Brain pericyte (primary cell): ENCODE measurements at regions not wholly inside any gene's neighbourhood (a gene's known extent, or its start where the extent isn't known, plus 50 kb on each side); places are given as distances from the start of the nearest gene placed in this dataset.

Experiments used
- DNase-seq: peaks from one replicate; pipeline ENCODE4 v3.0.0-alpha.2; 2012; ENCODE audit warnings: low read depth, low spot score

GRCh38 chr21:26412885-26413284 is 160.2 kb downstream of the CYYR1 start:
- DNase-seq = no peak

GRCh38 chr21:26409735-26410134 is 163.4 kb downstream of the CYYR1 start:
- no peak for DNase-seq

GRCh38 chr21:26408511-26408910 is 164.6 kb downstream of the CYYR1 start:
- DNase-seq = no peak

GRCh38 chr21:26406526-26406925 is 166.6 kb downstream of the CYYR1 start:
- DNase-seq = no peak

GRCh38 chr21:26405735-26406361 is 167.2 kb downstream of the CYYR1 start:
- DNase-seq = peak; percentile 49

GRCh38 chr21:26405071-26405470 is 168.0 kb downstream of the CYYR1 start:
- no peak for DNase-seq

GRCh38 chr21:26404288-26404687 is 168.8 kb downstream of the CYYR1 start:
- no peak for DNase-seq

- no peak for DNase-seq
Measured at GRCh38 chr21:26403321-26403720, 169.8 kb downstream of the CYYR1 start.

- DNase-seq = no peak
Measured at GRCh38 chr21:26397545-26397944, 175.5 kb downstream of the CYYR1 start.

- DNase-seq = no peak
Measured at GRCh38 chr21:26394341-26394740, 178.7 kb downstream of the CYYR1 start.

GRCh38 chr21:26391166-26391565 is 181.9 kb downstream of the CYYR1 start:
- DNase-seq = no peak

GRCh38 chr21:26389971-26390641 is 183.0 kb downstream of the CYYR1 start:
- DNase-seq = peak; percentile 11

- DNase-seq = no peak
Measured at GRCh38 chr21:26388731-26389231, 184.3 kb downstream of the CYYR1 start.

- no peak for DNase-seq
Measured at GRCh38 chr21:26385721-26386120, 187.4 kb downstream of the CYYR1 start.

GRCh38 chr21:26379561-26379960 is 193.5 kb downstream of the CYYR1 start:
- DNase-seq = no peak

GRCh38 chr21:26377111-26377694 is 195.9 kb downstream of the CYYR1 start:
- no peak for DNase-seq

GRCh38 chr21:26374817-26375216 is 198.3 kb downstream of the CYYR1 start:
- DNase-seq = no peak

- no peak for DNase-seq
Measured at GRCh38 chr21:26368591-26369320, 198.2 kb upstream of the APP start.

GRCh38 chr21:26366781-26367180 is 196.2 kb upstream of the APP start:
- no peak for DNase-seq

GRCh38 chr21:26365849-26366248 is 195.3 kb upstream of the APP start:
- no peak for DNase-seq

GRCh38 chr21:26351661-26352060 is 181.1 kb upstream of the APP start:
- DNase-seq = no peak

- no peak for DNase-seq
Measured at GRCh38 chr21:26332867-26333266, 162.3 kb upstream of the APP start.
